ENCODE measurements at regions not wholly inside any gene's neighbourhood (a gene's known extent, or its start where the extent isn't known, plus 50 kb on each side); places are given as distances from the start of the nearest gene placed in this dataset.

DNA sequence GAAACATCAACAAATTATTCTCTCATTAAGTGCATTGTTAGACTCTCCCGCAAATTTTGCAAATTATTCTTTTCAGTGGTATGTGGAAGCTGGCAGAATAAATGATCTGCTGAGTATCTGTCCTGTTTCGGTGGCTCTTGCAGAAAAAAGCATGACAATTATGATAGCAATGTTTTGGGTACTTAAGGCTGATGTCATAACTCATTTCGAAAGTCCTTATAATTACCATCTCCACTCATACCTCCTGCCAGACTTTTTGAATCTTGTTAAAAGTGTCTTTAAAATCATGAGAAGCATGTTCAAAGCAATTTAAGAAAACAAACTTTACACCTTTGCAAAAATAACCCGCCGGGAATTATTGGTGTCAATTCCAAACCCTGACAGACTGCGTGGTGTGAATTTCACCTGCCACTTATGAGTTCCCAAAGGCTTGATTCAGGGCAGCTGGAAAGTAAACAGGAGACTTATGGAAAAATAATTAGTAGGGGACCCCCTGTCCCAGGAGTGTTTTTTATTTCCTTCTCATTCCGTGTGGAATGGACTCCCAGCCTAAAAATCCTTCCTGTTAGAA is 87.6 kb upstream of the E2F3 start:
- no peak for DNase-seq

GRCh38 chr6:20314866-20315845 is 86.5 kb upstream of the E2F3 start:
- DNase-seq, result no peak

GRCh38 chr6:20317430-20317829 is 84.2 kb upstream of the E2F3 start:
- DNase-seq, result no peak

DNA sequence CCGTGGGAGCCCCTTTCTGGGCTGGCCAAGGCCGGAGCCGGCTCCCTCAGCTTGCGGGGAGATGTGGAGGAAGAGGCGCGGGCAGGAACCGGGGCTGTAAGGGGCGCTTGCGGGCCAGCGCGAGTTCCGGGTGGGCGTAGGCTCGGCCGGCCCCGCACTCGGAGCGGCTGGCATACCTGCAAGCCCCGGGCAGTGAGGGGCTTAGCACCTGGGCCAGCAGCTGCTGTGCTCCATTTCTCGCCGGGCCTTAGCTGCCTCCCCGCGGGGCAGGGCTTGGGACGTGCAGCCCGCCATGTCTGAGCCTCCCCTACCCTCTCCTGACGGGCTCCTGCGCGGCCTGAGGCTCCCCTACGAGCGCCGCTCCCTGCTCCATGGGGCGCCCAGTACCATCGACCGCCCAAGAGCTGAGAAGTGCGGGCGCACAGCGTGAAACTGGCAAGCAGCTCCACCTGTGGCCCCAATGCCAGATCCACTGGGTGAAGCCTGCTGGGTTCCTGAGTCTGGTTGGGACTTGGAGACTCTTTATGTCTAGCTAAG is 82.8 kb upstream of the E2F3 start:
- DNase-seq, result no peak

- peak; percentile 82 for DNase-seq
These were observed 81.9 kb upstream of the E2F3 start for GRCh38 chr6:20319520-20320357.

GRCh38 chr6:20325641-20326421 is 75.8 kb upstream of the E2F3 start:
- no peak for DNase-seq

- no peak for DNase-seq
These were observed 75.3 kb upstream of the E2F3 start for GRCh38 chr6:20326422-20326728.

GRCh38 chr6:20327141-20327540 is 74.5 kb upstream of the E2F3 start:
- DNase-seq, result no peak

GRCh38 chr6:20328266-20328923 is 73.3 kb upstream of the E2F3 start:
- DNase-seq, result no peak

- DNase-seq, result no peak
These were observed 72.8 kb upstream of the E2F3 start for GRCh38 chr6:20328924-20329300.

- DNase-seq, result no peak
These were observed 70.6 kb upstream of the E2F3 start for GRCh38 chr6:20331042-20331441.

DNA sequence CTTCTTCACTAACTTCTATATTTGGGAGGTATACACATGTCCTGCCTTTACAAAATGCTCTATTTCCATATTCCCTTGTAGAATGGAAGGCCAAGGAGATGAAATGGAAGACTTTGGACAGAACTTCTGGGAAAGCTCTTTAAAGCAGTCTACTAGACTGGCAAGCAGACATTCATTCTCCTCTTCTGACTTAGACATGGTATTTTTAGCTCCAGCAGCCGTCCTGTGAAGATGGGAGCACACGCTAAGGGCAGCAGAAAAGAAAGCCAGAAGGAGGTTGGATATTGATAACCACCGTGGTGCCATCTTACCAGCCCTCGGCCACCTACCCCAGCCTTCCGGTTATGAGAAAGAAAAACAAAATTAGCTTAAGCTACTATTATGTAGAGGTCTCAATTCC is 70.1 kb upstream of the E2F3 start:
- no peak for DNase-seq

DNA sequence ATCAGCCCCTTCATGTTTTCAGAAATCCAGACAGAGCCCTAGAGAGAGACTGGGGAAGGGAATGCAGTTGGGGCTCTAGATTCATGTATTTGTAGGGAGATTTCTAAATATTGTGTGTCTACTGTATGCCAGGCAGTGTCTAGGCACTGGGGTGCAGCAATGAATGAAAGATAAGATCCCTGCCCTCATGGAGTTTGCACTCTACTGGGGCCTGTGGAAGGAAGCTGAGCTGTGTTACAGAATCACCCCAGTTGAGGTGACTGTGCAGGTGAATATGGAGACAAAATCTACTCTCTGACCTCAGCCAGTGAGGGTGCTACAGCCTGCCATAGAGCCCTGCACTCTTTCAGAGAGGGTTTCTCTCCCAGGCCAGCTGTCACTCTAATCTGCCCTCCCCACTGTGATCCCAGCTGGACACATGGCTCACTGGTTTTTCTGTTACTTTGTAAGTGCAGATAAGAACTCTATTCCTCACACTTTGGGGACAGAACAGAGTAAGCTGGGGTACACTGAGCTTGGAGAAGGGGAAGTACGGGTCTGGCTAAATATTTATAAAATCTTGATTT is 69.2 kb upstream of the E2F3 start:
- DNase-seq, result no peak

DNA sequence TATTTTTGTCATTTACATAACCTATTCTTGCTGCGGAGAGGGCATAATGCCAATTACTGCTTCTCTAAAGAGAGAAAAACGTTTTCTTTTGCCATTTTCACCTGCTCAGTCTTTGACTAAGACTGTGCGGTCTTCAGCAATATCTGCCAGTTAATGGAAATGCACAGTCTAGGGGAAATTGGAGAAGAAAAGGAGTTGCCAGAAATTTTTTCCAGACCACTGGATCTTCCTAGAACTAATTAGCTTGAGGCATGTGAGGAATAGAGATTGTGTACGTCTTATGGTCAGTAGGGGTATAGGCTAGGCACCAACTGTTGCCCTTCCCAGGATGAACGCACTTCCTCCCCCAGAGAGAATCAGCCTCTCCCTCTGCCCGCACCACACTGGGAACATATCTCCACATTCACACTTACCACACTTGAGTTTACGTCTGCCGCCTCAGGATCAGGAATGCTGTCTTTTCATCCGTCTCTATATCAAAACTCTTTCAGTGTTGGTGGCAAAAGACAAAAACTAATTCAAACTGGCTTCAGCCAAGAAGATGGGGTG is 67.9 kb upstream of the E2F3 start:
- DNase-seq, result no peak

DNA sequence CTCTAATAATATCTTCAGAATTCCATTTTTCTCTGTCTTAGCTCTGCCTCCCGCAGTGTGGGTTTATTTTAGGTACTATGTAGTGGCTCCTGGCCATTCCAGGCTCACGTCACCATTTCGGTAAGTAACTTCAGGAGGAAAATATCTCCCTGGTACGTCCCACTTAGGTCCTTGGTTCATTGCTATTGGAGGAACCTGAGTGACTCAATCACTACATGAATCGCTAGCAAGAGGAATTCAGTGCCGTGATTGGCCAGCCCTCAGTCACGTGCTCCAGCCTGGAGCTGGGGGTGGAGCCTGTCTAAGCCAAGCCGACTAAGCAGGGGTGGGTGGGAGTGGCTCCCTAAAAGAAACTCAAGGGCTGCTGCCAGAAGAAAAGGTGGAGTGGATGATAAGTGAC is 67.3 kb upstream of the E2F3 start:
- DNase-seq, result no peak

GRCh38 chr6:20334962-20335361 is 66.7 kb upstream of the E2F3 start:
- no peak for DNase-seq

GRCh38 chr6:20335872-20336271 is 65.8 kb upstream of the E2F3 start:
- DNase-seq, result no peak

GRCh38 chr6:20338156-20338555 is 63.5 kb upstream of the E2F3 start:
- no peak for DNase-seq

- DNase-seq, result no peak
These were observed 61.4 kb upstream of the E2F3 start for GRCh38 chr6:20340068-20340848.

- no peak for DNase-seq
These were observed 60.6 kb upstream of the E2F3 start for GRCh38 chr6:20341096-20341495.

DNA sequence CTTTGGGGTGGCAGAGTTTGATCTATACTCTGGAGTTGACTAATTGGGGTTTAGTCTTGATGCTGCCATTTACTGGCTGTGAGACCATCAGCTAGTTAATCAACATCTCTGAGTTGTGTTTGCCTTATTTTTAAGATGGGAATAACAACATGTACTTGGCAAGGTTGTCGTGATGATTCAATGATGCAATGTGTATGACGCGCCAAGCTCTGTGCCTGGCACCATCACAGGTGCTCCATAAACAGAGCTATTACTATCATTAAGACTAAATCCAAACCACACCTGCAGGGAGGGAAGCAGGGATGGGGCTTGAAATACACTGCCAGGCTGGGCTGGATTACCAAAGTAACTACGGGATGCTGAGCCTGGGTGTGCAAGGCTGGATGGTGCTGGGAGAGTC is 60.1 kb upstream of the E2F3 start:
- no peak for DNase-seq

All from activated CD8-positive, alpha-beta memory T cell treated with anti-CD3 and anti-CD28 coated beads, Interleukin-2, amount 50 U/mL, for 48 hours (primary cell).